SK-N-SH (cell line): ENCODE measurements at regions not wholly inside any gene's neighbourhood (a gene's known extent, or its start where the extent isn't known, plus 50 kb on each side); places are given as distances from the start of the nearest gene placed in this dataset.

Source experiments
- CTCF ChIA-PET: fragments of 300-600, 350-600 bp; formaldehyde crosslinking; extraction: SDS; loops from one replicate; lab custom pipeline; 2021; lab: Yijun Ruan, JAX
- POLR2A ChIA-PET: fragments of 350-600 bp; sonication (Branson Sonifier 250); formaldehyde crosslinking; extraction: SDS; loops from one replicate; lab custom pipeline; 2020; ENCODE audit warnings: antibody characterized with exemption, inconsistent platforms; lab: Yijun Ruan, JAX
- DNase-seq: peaks from one replicate; pipeline ENCODE4 v3.0.0; 2012
- H2AFZ ChIP-seq: fragments of 200-600 bp; sonication (generic); 2 replicates; pipeline ENCODE4 v1.8.1; 2016; ENCODE audit warnings: antibody characterized with exemption, mild to moderate bottlenecking, low read depth
- H3F3A ChIP-seq: fragments of 200-600 bp; sonication (generic); replicated peaks from 2 replicates; pipeline ENCODE3; 2016; ENCODE audit warnings: antibody characterized with exemption, mild to moderate bottlenecking; ENCODE audit not compliant: insufficient read depth
- H3K27ac ChIP-seq, 2 experiments: fragments of 200-500 bp in 1 of 2; fragments of 200-600 bp in 1 of 2; sonication (Bioruptor generic) in 1 of 2; sonication (generic), shearing (Covaris generic) in 1 of 2; 2 replicates each; pipeline versions ENCODE4 v1.5.1 to v1.6.1; 2014 to 2016; ENCODE audit warnings: low read depth in 2 of 2, inconsistent platforms in 1 of 2, low read length in 1 of 2, mild to moderate bottlenecking in 1 of 2, mixed read lengths in 1 of 2
- H3K27me3 ChIP-seq: fragments of 200-600 bp; sonication (generic), shearing (Covaris generic); 2 replicates; pipeline ENCODE4 v1.6.1; 2016; ENCODE audit warnings: mixed run types; ENCODE audit not compliant: insufficient read depth
- H3K36me3 ChIP-seq, 2 experiments: fragments of 200-500 bp in 1 of 2; fragments of 200-600 bp in 1 of 2; sonication (Bioruptor generic) in 1 of 2; sonication (generic) in 1 of 2; replicated peaks in 1 of 2; 2 replicates each; pipeline versions ENCODE3 to v1.5.1; 2014 to 2016; ENCODE audit warnings: low read length in 1 of 2, mild to moderate bottlenecking in 1 of 2; ENCODE audit not compliant: insufficient read depth in 2 of 2, control insufficient read depth in 1 of 2
- H3K4me1 ChIP-seq, 2 experiments: fragments of 200-500 bp in 1 of 2; fragments of 200-600 bp in 1 of 2; sonication (Bioruptor generic) in 1 of 2; sonication (generic), shearing (Covaris generic) in 1 of 2; 2 replicates each; pipeline versions ENCODE4 v1.5.1 to v1.6.1; 2014 to 2016; ENCODE audit warnings: low read depth in 1 of 2, low read length in 1 of 2, mixed run types in 1 of 2; ENCODE audit not compliant: insufficient read depth in 2 of 2, control insufficient read depth in 1 of 2
- H3K4me2 ChIP-seq: fragments of 200-600 bp; sonication (generic), shearing (Covaris generic); 2 replicates; pipeline ENCODE4 v1.6.1; 2017; ENCODE audit warnings: mixed run types
- H3K4me3 ChIP-seq, 2 experiments: fragments of 200-500 bp in 1 of 2; fragments of 200-600 bp in 1 of 2; sonication (Bioruptor generic) in 1 of 2; sonication (generic), shearing (Covaris generic) in 1 of 2; 2 replicates each; pipeline versions ENCODE4 v1.5.1 to v1.8.1; 2014 to 2016; ENCODE audit warnings: low read depth in 2 of 2, inconsistent platforms in 1 of 2, low read length in 1 of 2, mild to moderate bottlenecking in 1 of 2, mixed read lengths in 1 of 2, moderate library complexity in 1 of 2
- H3K79me2 ChIP-seq: fragments of 200-600 bp; sonication (generic); 2 replicates; pipeline ENCODE4 v1.8.1; 2017; ENCODE audit warnings: mild to moderate bottlenecking; ENCODE audit not compliant: insufficient read depth
- H3K9ac ChIP-seq: fragments of 200-600 bp; sonication (generic); 2 replicates; pipeline ENCODE4 v1.6.1; 2017; ENCODE audit warnings: mixed run types
- H3K9me2 ChIP-seq: fragments of 200-600 bp; sonication (generic); 2 replicates; pipeline ENCODE4 v1.6.1; 2017; ENCODE audit warnings: mixed run types
- H3K9me3 ChIP-seq: fragments of 200-600 bp; sonication (generic); 2 replicates; pipeline ENCODE4 v1.6.1; 2017; ENCODE audit warnings: mixed run types, mild to moderate bottlenecking, moderate library complexity
- H4K20me1 ChIP-seq: fragments of 200-600 bp; sonication (generic); 2 replicates; pipeline ENCODE4 v1.6.1; 2017; ENCODE audit warnings: mild to moderate bottlenecking, mixed run types; ENCODE audit not compliant: insufficient read depth
- ELF1 ChIP-seq: IDR thresholded peaks from 2 replicates; pipeline ENCODE4 v1.4.0; 2012
- FOXJ3 ChIP-seq: sonication (generic); formaldehyde crosslinking; IDR thresholded peaks from 2 replicates; pipeline ENCODE4 v1.5.1; 2020; ENCODE audit warnings: mild to moderate bottlenecking, missing genetic modification reagents
- GABPA ChIP-seq: IDR thresholded peaks from 2 replicates; pipeline ENCODE4 v1.4.0; 2012; ENCODE audit warnings: low read depth, mild to moderate bottlenecking
- GATA2 ChIP-seq: sonication (generic); formaldehyde crosslinking; IDR thresholded peaks from 2 replicates; pipeline ENCODE4 v1.5.0; 2020; ENCODE audit warnings: mild to moderate bottlenecking, missing genetic modification reagents
- MEF2A ChIP-seq: IDR thresholded peaks from 2 replicates; pipeline ENCODE4 v1.4.0; 2012; ENCODE audit warnings: low read depth, borderline replicate concordance
- MXI1 ChIP-seq: IDR thresholded peaks from 2 replicates; pipeline ENCODE4 v1.6.1; 2012; ENCODE audit warnings: mild to moderate bottlenecking, low read depth, low read length, improper control_type of control experiment
- NFIC ChIP-seq: IDR thresholded peaks from 2 replicates; pipeline ENCODE4 v1.4.0; 2012; ENCODE audit warnings: borderline replicate concordance
- NRF1 ChIP-seq: IDR thresholded peaks from 2 replicates; pipeline ENCODE4 v1.6.1; 2012; ENCODE audit warnings: low read depth, mild to moderate bottlenecking, low read length
- POLR2AphosphoS5 ChIP-seq: IDR thresholded peaks from 2 replicates; pipeline ENCODE4 v1.6.1; 2012; ENCODE audit warnings: low read depth, low read length
- RAD21 ChIP-seq: IDR thresholded peaks from 2 replicates; pipeline ENCODE4 v1.6.1; 2012; ENCODE audit warnings: mild to moderate bottlenecking, low read length
- RCOR1 ChIP-seq: fragments of 150-350 bp; IDR thresholded peaks from 2 replicates; pipeline ENCODE4 v1.6.1; 2017; ENCODE audit warnings: antibody characterized with exemption, low read length
- RXRA ChIP-seq: IDR thresholded peaks from 2 replicates; pipeline ENCODE4 v1.4.0; 2012; ENCODE audit warnings: low read depth, mild to moderate bottlenecking, borderline replicate concordance
- TCF12 ChIP-seq: IDR thresholded peaks from 2 replicates; pipeline ENCODE4 v1.4.0; 2012
- TEAD4 ChIP-seq: IDR thresholded peaks from 2 replicates; pipeline ENCODE4 v1.4.0; 2012; ENCODE audit warnings: mild to moderate bottlenecking, borderline replicate concordance; ENCODE audit not compliant: insufficient read depth
- WGBS: methylation state at CpG from one replicate; pipeline ENCODE4 v1.1.6; 2017; ENCODE audit warnings: low lambda C conversion rate; 5-methylcytosine and 5-hydroxymethylcytosine counted together
- TF ChIP-seq, protein P1 (sequence below): IDR thresholded peaks from 2 replicates; pipeline ENCODE4; 2012
- TF ChIP-seq, protein P2 (sequence below): IDR thresholded peaks from 2 replicates; pipeline ENCODE4 v1.6.1; 2012; ENCODE audit warnings: mild to moderate bottlenecking, low read depth, low read length, moderate library complexity
- TF ChIP-seq, protein P3 (sequence below): IDR thresholded peaks from 2 replicates; pipeline ENCODE4 v1.4.0; 2012; ENCODE audit warnings: low read depth
- TF ChIP-seq, protein P4 (sequence below): IDR thresholded peaks from 2 replicates; pipeline ENCODE4 v1.4.0; 2012; ENCODE audit warnings: low read depth, borderline replicate concordance

DNA sequence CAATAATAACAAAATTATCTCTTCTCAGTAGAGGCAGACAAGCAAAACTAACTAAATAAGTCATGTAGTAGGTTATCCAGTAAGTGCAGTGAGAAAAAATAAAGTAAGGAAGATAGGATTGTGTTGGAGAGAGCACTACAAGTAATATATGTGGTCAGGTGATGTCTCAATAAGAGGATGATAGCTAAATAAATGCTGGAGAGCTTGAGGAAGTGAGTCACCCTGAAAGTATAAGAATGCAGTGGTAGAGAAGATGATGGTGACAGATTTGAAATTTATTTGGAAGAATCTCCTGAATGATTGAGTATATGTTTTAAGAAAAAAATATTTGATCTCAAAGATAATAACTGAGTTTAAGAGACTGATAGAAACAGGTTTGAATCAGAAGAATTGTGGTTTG, 152.2 kb upstream of the PRR20A start:
- H3K27ac ChIP-seq, result no peak overlapping the region
- no peak overlapping the region for H3K9ac ChIP-seq
- no peak overlapping the region for H2AFZ ChIP-seq
- H3K79me2 ChIP-seq, result no peaks in the 10 kb centered on the region
- no peaks in the 10 kb centered on the region for H3K36me3 ChIP-seq
- no peaks in the 10 kb centered on the region for H4K20me1 ChIP-seq
- no peaks in the 10 kb centered on the region for H3K9me2 ChIP-seq
- H3K9me3 ChIP-seq, result peaks cover 4% of the 10 kb centered on the region; the same call in 1 of the 2 replicates
- ChIA-PET POLR2A (no interaction called here), CTCF (no interaction called here)
- DNase-seq, result no peak
- no peak for TF ChIP-seq MEF2A
- TF ChIP-seq, protein P1, sequence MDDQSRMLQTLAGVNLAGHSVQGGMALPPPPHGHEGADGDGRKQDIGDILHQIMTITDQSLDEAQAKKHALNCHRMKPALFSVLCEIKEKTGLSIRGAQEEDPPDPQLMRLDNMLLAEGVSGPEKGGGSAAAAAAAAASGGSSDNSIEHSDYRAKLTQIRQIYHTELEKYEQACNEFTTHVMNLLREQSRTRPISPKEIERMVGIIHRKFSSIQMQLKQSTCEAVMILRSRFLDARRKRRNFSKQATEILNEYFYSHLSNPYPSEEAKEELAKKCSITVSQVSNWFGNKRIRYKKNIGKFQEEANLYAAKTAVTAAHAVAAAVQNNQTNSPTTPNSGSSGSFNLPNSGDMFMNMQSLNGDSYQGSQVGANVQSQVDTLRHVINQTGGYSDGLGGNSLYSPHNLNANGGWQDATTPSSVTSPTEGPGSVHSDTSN, result no peak
- no peaks in the 10 kb centered on the region for H3K27me3 ChIP-seq
- H3K4me1 ChIP-seq, result no peaks in the 10 kb centered on the region
- H3K4me2 ChIP-seq, result no peak overlapping the region
- H3F3A ChIP-seq, result no peaks in the 10 kb centered on the region
- no peak overlapping the region for H3K4me3 ChIP-seq

DNA sequence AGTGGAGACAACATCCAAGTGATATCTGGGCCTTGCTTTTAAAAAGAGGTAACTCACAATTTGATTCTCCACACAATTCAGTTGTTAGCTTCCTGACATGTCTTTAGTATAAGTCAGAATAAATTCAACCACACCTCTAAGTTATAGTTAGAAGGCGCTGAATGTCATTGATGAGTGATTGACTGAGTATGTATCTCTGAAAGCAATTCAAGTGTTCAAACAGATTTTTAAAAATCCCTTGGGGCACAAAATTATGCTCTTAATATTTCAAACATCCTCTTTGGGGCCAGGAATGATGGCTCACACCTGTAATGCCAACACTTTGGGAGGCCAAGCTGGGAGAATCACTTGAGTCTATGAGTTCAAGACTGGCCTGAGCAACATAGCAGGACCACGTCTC, 137.0 kb upstream of the PRR20A start:
- H3K36me3 ChIP-seq, result no peaks in the 10 kb centered on the region
- no peak overlapping the region for H3K27ac ChIP-seq
- no peaks in the 10 kb centered on the region for H3K27me3 ChIP-seq
- H4K20me1 ChIP-seq, result no peaks in the 10 kb centered on the region
- DNase-seq, result no peak
- no peaks in the 10 kb centered on the region for H3F3A ChIP-seq
- ChIA-PET POLR2A (no interaction called here), CTCF (no interaction called here)
- H3K9ac ChIP-seq, result no peak overlapping the region
- TF ChIP-seq, protein P2, sequence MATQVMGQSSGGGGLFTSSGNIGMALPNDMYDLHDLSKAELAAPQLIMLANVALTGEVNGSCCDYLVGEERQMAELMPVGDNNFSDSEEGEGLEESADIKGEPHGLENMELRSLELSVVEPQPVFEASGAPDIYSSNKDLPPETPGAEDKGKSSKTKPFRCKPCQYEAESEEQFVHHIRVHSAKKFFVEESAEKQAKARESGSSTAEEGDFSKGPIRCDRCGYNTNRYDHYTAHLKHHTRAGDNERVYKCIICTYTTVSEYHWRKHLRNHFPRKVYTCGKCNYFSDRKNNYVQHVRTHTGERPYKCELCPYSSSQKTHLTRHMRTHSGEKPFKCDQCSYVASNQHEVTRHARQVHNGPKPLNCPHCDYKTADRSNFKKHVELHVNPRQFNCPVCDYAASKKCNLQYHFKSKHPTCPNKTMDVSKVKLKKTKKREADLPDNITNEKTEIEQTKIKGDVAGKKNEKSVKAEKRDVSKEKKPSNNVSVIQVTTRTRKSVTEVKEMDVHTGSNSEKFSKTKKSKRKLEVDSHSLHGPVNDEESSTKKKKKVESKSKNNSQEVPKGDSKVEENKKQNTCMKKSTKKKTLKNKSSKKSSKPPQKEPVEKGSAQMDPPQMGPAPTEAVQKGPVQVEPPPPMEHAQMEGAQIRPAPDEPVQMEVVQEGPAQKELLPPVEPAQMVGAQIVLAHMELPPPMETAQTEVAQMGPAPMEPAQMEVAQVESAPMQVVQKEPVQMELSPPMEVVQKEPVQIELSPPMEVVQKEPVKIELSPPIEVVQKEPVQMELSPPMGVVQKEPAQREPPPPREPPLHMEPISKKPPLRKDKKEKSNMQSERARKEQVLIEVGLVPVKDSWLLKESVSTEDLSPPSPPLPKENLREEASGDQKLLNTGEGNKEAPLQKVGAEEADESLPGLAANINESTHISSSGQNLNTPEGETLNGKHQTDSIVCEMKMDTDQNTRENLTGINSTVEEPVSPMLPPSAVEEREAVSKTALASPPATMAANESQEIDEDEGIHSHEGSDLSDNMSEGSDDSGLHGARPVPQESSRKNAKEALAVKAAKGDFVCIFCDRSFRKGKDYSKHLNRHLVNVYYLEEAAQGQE, result no peak
- TF ChIP-seq TEAD4 (no peak), ELF1 (no peak)
- TF ChIP-seq, protein P3, sequence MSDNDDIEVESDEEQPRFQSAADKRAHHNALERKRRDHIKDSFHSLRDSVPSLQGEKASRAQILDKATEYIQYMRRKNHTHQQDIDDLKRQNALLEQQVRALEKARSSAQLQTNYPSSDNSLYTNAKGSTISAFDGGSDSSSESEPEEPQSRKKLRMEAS, result no peak
- H3K79me2 ChIP-seq, result no peaks in the 10 kb centered on the region
- no peak overlapping the region for H3K4me3 ChIP-seq
- WGBS, result 6% methylated on average over 2 of the region's 2 CpGs
- H3K4me1 ChIP-seq, result no peaks in the 10 kb centered on the region
- no peaks in the 10 kb centered on the region; the same call in 1 of the 2 replicates for H3K9me3 ChIP-seq
- no peaks in the 10 kb centered on the region for H3K9me2 ChIP-seq
- H3K4me2 ChIP-seq, result no peak overlapping the region
- no peak overlapping the region for H2AFZ ChIP-seq

DNA sequence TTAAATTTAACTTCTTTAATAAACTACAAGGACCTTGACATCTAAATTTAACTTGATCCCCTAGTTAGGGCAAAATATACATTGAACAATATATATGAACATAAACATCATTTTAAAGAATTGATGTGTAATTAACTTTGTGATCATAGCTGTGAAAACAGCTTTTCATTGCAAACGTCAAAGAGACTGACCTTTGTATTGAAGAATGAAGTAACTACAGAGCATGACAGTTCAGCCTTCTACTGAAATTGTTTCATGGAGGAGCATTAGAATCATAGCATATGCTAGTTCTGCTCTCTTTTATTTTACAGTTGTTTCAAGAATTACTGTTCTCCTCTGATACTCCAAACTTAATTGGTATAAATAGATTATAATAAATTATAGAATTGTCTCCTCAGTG, 123.4 kb upstream of the PRR20A start:
- WGBS, result 3% methylated on average over 1 of the region's 1 CpG
- H3K4me2 ChIP-seq, result no peak overlapping the region
- no peak overlapping the region for H3K4me3 ChIP-seq
- H3K9me2 ChIP-seq, result no peaks in the 10 kb centered on the region
- ChIA-PET CTCF (no interaction called here), POLR2A (no interaction called here)
- no peaks in the 10 kb centered on the region for H4K20me1 ChIP-seq
- no peaks in the 10 kb centered on the region for H3F3A ChIP-seq
- DNase-seq, result no peak
- H3K27ac ChIP-seq, result no peak overlapping the region
- H3K4me1 ChIP-seq, result no peaks in the 10 kb centered on the region
- H3K27me3 ChIP-seq, result no peaks in the 10 kb centered on the region
- no peak overlapping the region for H3K9ac ChIP-seq
- H3K9me3 ChIP-seq, result no peaks in the 10 kb centered on the region; the same call in 1 of the 2 replicates
- H3K36me3 ChIP-seq, result no peaks in the 10 kb centered on the region
- no peak overlapping the region for H2AFZ ChIP-seq
- no peaks in the 10 kb centered on the region for H3K79me2 ChIP-seq
- TF ChIP-seq RCOR1, result no peak
- no peak for TF ChIP-seq MXI1
- TF ChIP-seq RAD21, result no peak
- no peak for TF ChIP-seq RXRA
- TF ChIP-seq GABPA, result no peak
- no peak for TF ChIP-seq POLR2AphosphoS5
- TF ChIP-seq, protein P4, sequence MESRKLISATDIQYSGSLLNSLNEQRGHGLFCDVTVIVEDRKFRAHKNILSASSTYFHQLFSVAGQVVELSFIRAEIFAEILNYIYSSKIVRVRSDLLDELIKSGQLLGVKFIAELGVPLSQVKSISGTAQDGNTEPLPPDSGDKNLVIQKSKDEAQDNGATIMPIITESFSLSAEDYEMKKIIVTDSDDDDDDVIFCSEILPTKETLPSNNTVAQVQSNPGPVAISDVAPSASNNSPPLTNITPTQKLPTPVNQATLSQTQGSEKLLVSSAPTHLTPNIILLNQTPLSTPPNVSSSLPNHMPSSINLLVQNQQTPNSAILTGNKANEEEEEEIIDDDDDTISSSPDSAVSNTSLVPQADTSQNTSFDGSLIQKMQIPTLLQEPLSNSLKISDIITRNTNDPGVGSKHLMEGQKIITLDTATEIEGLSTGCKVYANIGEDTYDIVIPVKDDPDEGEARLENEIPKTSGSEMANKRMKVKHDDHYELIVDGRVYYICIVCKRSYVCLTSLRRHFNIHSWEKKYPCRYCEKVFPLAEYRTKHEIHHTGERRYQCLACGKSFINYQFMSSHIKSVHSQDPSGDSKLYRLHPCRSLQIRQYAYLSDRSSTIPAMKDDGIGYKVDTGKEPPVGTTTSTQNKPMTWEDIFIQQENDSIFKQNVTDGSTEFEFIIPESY, result no peak
- no peak for TF ChIP-seq NFIC
- no peak for TF ChIP-seq GATA2 (CRISPR knock-in tag)
- no peak for TF ChIP-seq FOXJ3 (CRISPR knock-in tag)
- TF ChIP-seq TCF12, result no peak
- TF ChIP-seq NRF1, result no peak
